HUES48 (cell line): ENCODE measurements at regions not wholly inside any gene's neighbourhood (a gene's known extent, or its start where the extent isn't known, plus 50 kb on each side); places are given as distances from the start of the nearest gene placed in this dataset.
"Not testable (repeated sequence)": the region's sequence is repeated elsewhere in the genome, so short reads cannot be mapped to it uniquely, and the experiment has no call there.

Experiments
- H3K27ac ChIP-seq: one replicate; pipeline ENCODE4 v1.7.0; 2013; ENCODE audit warnings: low read depth, low read length, inconsistent platforms
- H3K27me3 ChIP-seq: 2 replicates; pipeline ENCODE4 v1.6.1; 2013; ENCODE audit warnings: mild to moderate bottlenecking, low read length; ENCODE audit not compliant: control insufficient read depth, insufficient read depth
- H3K36me3 ChIP-seq: 2 replicates; pipeline ENCODE4 v1.6.1; 2013; ENCODE audit warnings: low read length; ENCODE audit not compliant: control insufficient read depth, insufficient read depth
- H3K4me1 ChIP-seq: 2 replicates; pipeline ENCODE4 v1.6.1; 2013; ENCODE audit warnings: mild to moderate bottlenecking, low read length; ENCODE audit not compliant: control insufficient read depth, insufficient read depth
- H3K4me3 ChIP-seq: 2 replicates; pipeline ENCODE4 v1.5.1; 2013; ENCODE audit warnings: mild to moderate bottlenecking, low read depth, low read length
- H3K9ac ChIP-seq: 2 replicates; pipeline ENCODE4 v1.6.1; 2013; ENCODE audit warnings: mild to moderate bottlenecking, low read depth, low read length, moderate library complexity
- H3K9me3 ChIP-seq: 2 replicates; pipeline ENCODE4 v1.6.1; 2013; ENCODE audit warnings: low read length; ENCODE audit not compliant: control insufficient read depth, insufficient read depth

DNA sequence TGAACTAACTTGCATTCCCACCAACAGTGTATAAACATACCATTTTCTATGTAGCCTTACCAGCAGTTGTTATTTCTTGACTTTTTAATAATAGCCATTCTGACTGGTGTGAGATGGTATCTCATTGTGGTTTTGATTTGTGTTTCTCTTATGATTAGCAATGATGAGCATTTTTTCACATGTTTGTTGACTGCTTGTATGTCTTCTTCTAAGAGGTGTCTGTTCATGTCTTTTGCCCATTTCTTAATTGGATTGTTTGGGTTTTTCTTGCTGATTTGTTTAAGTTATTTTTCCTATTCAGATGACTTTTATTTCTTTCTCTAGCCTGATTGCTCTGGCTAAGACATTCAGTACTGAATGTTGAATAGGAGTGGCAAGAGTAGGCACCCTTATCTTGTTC, 230.3 kb downstream of the DAD1 start:
- no peak overlapping the region for H3K27ac ChIP-seq
- no peaks in the 10 kb centered on the region for H3K9me3 ChIP-seq
- H3K4me3 ChIP-seq: no peak overlapping the region
- H3K4me1 ChIP-seq: no peaks in the 10 kb centered on the region
- H3K36me3 ChIP-seq: no peaks in the 10 kb centered on the region
- H3K9ac ChIP-seq: no peak overlapping the region
- no peaks in the 10 kb centered on the region for H3K27me3 ChIP-seq

DNA sequence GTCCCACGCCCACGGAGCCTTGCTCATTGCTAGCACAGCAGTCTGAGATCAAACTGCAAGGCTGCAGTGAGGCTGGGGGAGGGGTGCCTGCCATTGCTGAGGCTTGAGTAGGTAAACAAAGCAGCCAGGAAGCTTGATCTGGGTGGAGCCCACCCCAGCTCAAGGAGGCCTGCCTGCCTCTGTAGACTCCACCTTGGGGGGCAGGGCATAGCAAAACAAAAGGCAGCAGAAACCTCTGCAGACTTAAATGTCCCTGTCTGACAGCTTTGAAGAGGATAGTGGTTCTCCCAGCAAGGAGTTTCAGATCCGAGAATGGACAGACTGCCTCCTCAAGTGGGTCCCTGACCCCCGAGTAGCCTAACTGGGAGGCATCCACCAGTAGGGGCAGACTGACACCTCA, 239.7 kb downstream of the DAD1 start:
- H3K27me3 ChIP-seq, H3K4me1 ChIP-seq, H3K9ac ChIP-seq, H3K27ac ChIP-seq, H3K36me3 ChIP-seq, H3K4me3 ChIP-seq: not testable (repeated sequence)
- peaks cover 15% of the 10 kb centered on the region for H3K9me3 ChIP-seq

DNA sequence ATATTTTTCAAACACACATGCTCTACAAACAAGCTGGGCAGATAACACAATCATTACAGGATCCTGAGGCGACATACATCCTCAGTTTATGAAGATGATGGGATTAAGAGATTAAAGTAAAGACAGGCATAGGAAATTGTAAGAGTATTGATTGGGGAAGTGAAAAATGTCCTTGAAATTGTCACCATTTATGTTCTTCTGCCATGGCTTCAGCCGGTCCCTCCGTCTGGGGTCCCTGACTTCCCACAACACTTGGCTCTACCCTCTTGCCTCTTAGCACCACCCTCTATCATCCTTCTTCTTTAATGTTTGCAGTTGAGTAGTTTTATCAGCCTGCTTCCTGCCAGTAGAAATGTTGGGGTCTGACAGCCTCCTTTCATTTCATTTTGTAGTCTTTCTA, 244.4 kb downstream of the DAD1 start:
- Histone ChIP-seq H3K9me3 (peaks cover 26% of the 10 kb centered on the region), H3K4me3 (no peak overlapping the region), H3K4me1 (no peaks in the 10 kb centered on the region), H3K36me3 (no peaks in the 10 kb centered on the region), H3K27me3 (no peaks in the 10 kb centered on the region), H3K9ac (no peak overlapping the region), H3K27ac (no peak overlapping the region)

DNA sequence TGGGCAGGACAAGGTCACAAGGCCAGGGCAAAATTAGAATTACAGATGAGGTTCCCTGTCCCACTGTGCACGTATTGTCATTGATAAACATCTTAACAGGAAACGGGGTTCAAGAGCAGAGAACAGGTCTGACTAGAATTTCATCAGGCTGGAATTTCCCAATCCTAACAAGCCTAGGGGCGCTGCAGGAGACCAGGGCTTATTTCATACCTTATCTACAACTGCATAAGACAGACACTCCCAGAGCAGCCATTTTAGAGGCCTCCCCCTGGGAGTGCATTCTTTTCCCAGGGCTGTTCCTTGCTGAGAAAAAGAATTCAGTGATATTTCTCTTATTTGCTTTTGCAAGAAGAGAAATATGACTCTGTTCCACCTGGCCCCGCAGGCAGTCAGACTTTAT, 244.8 kb downstream of the DAD1 start:
- not testable (repeated sequence) for H3K27ac ChIP-seq, H3K27me3 ChIP-seq, H3K4me1 ChIP-seq, H3K4me3 ChIP-seq, H3K9ac ChIP-seq, H3K36me3 ChIP-seq
- peaks cover 26% of the 10 kb centered on the region for H3K9me3 ChIP-seq

DNA sequence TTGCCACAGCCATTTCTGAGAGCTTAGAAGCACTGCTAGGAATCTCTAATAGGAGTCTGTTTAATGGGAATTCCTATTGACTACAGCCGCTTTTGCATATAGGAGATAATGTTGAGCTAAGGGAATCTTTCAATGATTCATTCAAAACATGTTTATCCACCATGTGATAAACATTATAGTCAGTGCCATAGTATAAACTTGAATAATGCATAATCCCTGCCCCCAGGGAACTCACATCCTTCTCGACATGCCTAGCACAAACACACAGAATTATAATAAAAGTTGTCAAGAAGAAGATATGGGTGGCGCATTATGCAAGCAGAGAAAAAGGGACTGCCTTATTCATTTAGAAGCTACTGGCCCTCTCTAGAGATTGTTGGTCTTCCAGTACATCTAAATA, 248.0 kb downstream of the DAD1 start:
- H3K27ac ChIP-seq: no peak overlapping the region

DNA sequence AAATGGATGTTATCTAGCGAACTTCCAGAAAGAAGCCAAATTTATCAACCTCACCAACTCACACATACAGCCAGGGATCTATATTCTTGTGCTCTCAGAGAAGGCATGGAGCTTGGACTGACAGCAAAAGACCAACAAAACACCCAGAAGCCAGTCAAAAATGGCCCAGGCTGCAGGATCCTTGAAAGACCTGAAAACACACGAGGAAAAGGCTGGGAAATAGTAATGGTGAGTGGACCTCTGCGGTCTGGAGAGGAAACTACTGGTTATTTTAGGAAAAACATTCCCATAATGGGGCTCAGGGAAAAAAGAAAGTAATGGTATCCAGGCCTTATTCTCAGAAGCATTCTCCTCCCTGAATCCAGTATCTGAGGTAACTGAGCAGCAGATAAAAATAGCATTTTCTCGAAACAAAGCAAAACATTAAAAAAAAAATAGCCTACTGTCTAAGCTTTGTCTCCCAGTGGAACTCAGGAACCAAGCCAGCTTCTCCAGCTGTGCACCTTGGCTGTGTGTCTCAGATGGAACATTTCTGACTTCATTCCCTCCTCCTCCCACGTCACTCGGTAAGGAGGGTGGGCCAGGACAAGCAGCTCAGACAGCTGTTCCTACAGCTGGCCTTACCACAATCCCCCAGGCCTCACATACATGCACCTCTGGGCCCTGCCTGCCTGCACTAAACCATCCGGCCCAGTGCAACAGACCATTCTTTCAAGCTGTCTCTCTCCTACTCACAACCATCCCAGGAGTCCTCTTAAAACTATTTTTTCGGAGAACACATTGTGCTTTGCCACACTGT, 249.9 kb downstream of the DAD1 start:
- Histone ChIP-seq H3K4me3 (no peak overlapping the region), H3K36me3 (no peaks in the 10 kb centered on the region), H3K27ac (no peak overlapping the region), H3K4me1 (peaks cover 7% of the 10 kb centered on the region), H3K9ac (no peak overlapping the region), H3K27me3 (no peaks in the 10 kb centered on the region), H3K9me3 (peaks cover 9% of the 10 kb centered on the region; the same call in 1 of the 2 replicates)

More for the DNA sequence above, 248.0 kb downstream of the DAD1 start:
- H3K36me3 ChIP-seq: no peaks in the 10 kb centered on the region
- no peak overlapping the region for H3K9ac ChIP-seq
- H3K4me3 ChIP-seq: no peak overlapping the region
- peaks cover 20% of the 10 kb centered on the region for H3K9me3 ChIP-seq
- no peaks in the 10 kb centered on the region for H3K4me1 ChIP-seq
- H3K27me3 ChIP-seq: no peaks in the 10 kb centered on the region

DNA sequence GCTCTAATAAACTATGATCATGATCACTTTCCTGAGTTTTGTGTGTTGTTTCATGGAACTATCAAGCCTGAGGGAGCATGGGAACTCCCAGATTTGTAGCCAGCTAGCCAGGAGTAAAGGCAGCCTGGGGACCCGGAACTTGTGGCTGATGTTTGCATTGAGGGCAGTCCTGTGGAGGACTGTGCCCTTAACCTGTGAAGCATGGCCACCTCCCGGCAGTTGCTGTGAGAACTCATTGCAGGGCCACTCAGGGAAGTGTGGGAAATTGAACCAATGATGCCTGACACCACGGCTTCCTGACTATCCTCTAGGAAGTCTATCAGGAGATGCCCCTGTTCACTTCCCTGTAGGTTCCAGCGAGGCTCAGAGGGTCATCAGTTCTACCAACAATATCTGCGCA, 250.6 kb downstream of the DAD1 start:
- Histone ChIP-seq H3K36me3 (no peaks in the 10 kb centered on the region), H3K27ac (no peak overlapping the region), H3K4me3 (no peak overlapping the region), H3K9ac (no peak overlapping the region), H3K4me1 (peaks cover 14% of the 10 kb centered on the region), H3K9me3 (0 out of 2 replicates have a peak, but pooled peaks cover 2% of the 10 kb centered on the region), H3K27me3 (no peaks in the 10 kb centered on the region)

DNA sequence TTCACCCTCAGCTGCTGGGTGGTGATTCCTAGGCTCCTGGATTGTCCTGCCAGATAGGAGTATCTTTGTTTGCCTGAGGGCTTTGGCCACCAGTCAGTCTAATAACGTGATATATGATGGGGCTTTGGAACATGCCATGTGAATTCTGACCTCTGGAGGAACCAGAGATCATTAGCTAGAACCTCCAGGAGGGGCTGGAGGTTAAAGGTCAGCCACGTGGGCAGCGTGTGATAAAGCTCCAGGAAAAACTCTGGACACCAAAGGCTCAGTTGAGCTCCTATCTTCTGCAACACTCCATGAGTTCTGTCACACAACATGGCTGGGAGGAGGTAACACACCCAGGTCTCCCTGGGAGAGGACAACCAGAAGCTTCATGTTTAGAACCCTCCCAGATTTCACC, 251.1 kb downstream of the DAD1 start:
- Histone ChIP-seq H3K4me3 (no peak overlapping the region), H3K9ac (no peak overlapping the region), H3K9me3 (no peaks in the 10 kb centered on the region), H3K4me1 (peaks cover 19% of the 10 kb centered on the region), H3K27ac (no peak overlapping the region), H3K36me3 (no peaks in the 10 kb centered on the region), H3K27me3 (no peaks in the 10 kb centered on the region)

DNA sequence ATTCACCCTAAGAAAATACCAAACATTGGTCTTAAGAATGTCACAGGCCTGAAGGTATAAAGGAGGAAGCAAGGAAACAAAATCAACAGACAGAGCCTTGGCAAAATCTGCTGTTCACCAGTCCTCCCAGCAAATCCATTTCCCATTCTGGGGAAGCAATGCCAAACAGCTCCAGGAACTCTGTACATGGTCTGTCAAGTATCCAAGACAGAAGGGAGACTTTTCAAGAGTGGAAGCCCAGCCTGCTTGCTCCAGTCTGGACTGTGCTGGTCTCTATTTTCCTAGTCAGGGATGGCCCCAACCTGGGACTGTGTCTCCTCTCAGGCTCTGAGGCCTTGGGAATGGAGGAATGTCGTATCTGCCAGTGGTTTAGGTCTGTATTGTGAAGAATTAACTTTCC, 251.5 kb downstream of the DAD1 start:
- Histone ChIP-seq H3K27me3 (no peaks in the 10 kb centered on the region), H3K36me3 (no peaks in the 10 kb centered on the region), H3K9me3 (no peaks in the 10 kb centered on the region), H3K4me1 (peaks cover 23% of the 10 kb centered on the region), H3K9ac (no peak overlapping the region), H3K4me3 (no peak overlapping the region), H3K27ac (no peak overlapping the region)

DNA sequence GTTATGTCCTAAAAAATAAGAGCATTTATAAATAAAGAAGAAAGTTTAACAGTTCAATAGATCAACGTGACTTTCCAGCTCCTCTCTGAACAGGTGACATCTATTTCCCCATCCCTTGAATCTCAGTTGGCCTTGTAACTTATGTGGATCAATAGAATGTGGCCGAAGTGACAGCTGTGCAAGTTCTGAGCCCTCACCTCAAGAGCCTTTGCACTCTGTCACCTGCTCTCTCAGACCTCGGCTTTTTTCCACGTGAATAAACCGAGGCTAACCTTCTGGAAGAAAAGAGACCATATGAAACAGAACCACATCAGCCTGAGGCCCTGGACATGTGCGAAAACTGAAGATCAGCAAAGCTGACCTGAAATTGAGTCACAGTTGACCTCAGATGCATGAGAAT, 253.0 kb downstream of the DAD1 start:
- Histone ChIP-seq H3K36me3 (no peaks in the 10 kb centered on the region), H3K9ac (no peak overlapping the region), H3K27ac (no peak overlapping the region), H3K9me3 (no peaks in the 10 kb centered on the region), H3K4me3 (no peak overlapping the region), H3K4me1 (peaks cover 28% of the 10 kb centered on the region), H3K27me3 (no peaks in the 10 kb centered on the region)

DNA sequence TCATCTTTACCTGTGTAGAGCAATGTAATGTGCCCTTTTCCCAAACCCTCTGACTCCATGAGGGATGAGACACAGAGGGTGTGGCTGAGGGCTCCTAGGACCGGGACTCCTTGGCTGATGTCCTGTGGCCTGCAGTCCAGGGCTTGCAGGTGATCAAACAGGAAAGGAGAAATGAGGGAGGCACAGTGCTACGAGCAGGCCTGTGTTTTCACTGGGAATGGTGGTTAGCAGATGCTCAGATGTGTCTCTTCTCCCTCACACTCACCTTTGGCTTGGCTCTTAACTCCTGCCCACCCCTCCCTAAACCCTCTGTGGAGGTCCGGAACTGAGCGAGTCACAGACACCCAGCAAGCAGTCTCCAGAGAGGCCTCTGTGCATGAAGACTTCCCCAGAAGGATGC, 254.4 kb downstream of the DAD1 start:
- H3K27ac ChIP-seq: peak overlapping the region; percentile 97
- no peak overlapping the region for H3K9ac ChIP-seq

More for the DNA sequence above, 254.4 kb downstream of the DAD1 start:
- Histone ChIP-seq H3K9me3 (peaks cover 11% of the 10 kb centered on the region), H3K27me3 (no peaks in the 10 kb centered on the region), H3K36me3 (no peaks in the 10 kb centered on the region), H3K4me3 (no peak overlapping the region), H3K4me1 (peaks cover 28% of the 10 kb centered on the region)
